ENCODE measurements at regions not wholly inside any gene's neighbourhood (a gene's known extent, or its start where the extent isn't known, plus 50 kb on each side); places are given as distances from the start of the nearest gene placed in this dataset.

DNA sequence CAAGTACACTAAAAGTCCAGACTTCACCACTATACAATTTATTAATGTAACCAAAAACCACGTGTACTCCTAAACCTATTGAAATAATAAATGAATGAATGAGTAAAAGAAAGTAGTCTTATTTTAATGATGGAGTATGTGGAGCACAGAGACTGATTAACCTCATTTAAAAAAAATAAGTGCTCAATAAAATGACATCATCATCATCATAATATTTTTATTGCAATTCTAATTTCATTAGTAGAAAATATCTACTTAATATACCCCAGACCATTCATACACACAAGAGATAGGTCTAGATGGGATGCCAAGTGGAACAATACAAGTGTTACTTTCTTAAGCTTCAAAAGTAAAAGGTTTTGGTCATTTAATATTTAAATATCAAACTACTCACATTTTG is 133.1 kb downstream of the ASB9 start:
- TF ChIP-seq CTCF (IDR thresholded peaks at IDR 0.05) (no peak), ZFX (IDR thresholded peaks at IDR 0.05; ENCODE audit: borderline replicate concordance) (no peak)

Measured in 22Rv1 (cell line).